ENCODE measurements at regions not wholly inside any gene's neighbourhood (a gene's known extent, or its start where the extent isn't known, plus 50 kb on each side); places are given as distances from the start of the nearest gene placed in this dataset.

DNA sequence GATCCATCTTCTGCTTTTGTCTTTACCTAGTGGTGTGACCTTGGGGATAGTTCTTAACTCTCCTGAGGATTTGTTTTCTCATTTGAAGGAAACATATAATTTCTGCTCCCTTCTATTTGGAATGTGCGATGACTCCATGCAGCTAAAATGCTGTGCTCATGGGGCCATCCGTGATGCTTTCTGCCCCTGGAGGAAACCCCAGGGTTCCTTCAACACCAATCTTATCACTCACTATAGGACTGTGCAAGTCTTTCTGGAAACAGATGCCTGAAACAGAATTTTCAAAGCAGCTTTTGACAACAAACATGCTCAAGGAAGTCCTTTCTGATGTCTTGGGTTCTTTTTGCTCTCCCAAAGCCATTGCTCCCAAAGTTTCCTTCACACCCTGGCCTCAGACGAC, 128.8 kb upstream of the GGTLC1 start:
- TF ChIP-seq FOS (IDR thresholded peaks at IDR 0.05; ENCODE audit: extremely low read depth, insufficient read length) (no peak), SMC3 (conservative IDR thresholded peaks at IDR 0.05; ENCODE audit: insufficient read depth, low read depth, low read length) (no peak), ZNF354B (CRISPR knock-in tag; IDR thresholded peaks at IDR 0.05) (no peak), ZNF384 (IDR thresholded peaks at IDR 0.05; ENCODE audit: low read depth, low read length) (no peak), MYNN (IDR thresholded peaks at IDR 0.05) (no peak), MYNN (CRISPR knock-in tag; IDR thresholded peaks at IDR 0.05) (no peak)

Data from K562 (cell line).